HPDE6-E6E7 (cell line): ENCODE measurements at regions not wholly inside any gene's neighbourhood (a gene's known extent, or its start where the extent isn't known, plus 50 kb on each side); places are given as distances from the start of the nearest gene placed in this dataset.
"Not testable (repeated sequence)": the region's sequence is repeated elsewhere in the genome, so short reads cannot be mapped to it uniquely, and the experiment has no call there.

Experiments used
- DNase-seq: peaks from one replicate; pipeline ENCODE4 v3.0.0; 2011; ENCODE audit warnings: missing footprints; ENCODE audit errors: extremely low spot score

DNA sequence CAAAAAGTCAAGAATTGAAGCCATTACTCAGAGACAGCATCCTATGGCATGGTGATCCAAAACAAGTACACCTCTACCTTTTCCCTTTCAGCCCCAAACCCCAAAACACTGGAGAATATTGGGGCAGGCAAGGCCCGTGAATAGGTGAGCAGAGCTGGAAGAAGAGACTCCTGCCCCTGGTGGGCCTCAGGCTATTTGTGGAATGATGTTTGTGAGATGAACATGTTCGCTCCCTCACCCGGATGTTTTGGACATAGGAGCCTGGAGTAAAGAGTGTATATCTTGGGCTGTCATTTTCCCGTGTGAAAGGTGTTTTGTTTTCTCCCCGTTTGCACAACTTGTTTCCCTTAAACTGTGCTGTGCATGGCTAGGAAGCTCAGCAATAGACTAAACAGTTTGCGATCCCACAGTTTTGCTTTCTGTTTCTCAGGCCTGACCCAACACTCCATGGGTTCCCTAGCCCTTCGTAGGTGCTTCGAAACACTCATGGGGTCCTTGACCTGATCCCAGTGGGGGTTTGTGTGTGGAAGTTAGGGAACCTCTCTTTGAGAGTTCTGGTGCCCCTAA, 136.5 kb upstream of the TNP1 start:
- no peak for DNase-seq

DNA sequence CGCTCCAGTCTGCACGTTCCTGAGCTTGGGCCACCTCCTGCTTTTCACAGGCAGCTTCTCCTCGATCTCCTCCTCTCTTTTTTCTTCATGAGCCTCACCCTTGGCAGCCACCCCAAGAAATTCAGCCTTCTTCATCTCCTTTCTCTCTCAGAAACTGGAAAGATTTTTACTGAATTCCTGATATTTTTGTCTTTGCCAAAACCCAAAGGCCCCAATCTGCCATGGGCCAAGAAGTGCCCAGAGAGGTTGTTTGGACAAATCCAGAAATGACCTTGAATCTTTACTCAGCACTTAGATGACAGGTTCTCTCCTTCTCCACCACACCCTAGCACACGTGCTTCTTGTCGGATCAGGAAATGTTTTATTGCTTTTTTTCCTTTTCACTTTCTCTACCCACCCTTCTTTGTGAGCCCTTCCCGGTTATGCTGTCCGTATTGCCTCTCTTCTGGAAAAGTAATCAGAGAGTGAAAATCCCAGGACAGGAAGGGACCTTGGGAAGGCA, 134.5 kb upstream of the TNP1 start:
- DNase-seq = no peak

DNA sequence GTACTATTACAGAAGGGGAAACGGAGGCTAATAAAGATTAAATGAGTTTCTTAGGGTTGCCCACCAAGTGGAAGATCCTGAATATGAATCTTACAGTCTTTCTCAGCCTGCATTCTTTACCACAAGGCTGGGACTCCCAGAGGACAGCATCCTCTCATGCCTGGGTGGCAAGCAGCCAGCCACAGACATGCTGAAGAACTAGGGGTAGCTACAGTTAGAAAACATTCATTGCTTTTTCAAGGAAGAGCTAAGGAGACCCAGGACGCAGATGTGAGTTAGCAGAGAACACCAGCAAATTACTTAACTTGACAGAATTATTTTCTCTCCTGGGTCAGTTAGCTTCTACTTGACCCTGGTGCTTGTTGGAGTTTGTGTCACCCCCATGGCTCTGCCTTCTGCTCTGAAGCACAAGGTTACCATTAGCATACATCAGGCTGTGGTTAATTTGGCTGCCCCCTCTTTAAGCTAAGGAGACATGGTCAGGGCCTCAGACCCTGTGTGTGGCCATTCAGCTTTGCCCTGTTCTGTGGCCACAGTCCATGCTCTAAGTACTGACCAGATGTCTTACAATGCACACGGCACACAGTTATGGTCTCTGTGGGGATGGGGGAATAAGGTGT, 132.3 kb upstream of the TNP1 start:
- no peak for DNase-seq

DNA sequence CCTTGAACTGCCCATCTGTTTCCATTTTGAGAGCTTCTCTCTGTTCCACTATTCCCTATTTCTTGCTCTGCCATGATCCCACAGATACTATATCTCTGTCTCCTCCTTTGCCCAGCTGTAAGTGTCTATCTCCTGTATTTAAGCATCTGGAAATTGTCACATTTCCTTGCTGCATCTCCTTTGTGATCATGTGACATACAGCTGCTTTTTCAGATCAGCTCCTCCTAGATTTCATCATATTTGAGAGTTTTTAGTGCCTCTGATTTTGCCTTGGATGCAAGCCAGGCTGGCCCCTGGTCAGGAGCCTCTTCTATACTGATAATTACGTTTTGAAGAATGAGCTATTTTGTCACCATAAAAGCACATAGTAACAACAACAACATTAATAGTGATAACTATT, 131.7 kb upstream of the TNP1 start:
- DNase-seq = no peak

DNA sequence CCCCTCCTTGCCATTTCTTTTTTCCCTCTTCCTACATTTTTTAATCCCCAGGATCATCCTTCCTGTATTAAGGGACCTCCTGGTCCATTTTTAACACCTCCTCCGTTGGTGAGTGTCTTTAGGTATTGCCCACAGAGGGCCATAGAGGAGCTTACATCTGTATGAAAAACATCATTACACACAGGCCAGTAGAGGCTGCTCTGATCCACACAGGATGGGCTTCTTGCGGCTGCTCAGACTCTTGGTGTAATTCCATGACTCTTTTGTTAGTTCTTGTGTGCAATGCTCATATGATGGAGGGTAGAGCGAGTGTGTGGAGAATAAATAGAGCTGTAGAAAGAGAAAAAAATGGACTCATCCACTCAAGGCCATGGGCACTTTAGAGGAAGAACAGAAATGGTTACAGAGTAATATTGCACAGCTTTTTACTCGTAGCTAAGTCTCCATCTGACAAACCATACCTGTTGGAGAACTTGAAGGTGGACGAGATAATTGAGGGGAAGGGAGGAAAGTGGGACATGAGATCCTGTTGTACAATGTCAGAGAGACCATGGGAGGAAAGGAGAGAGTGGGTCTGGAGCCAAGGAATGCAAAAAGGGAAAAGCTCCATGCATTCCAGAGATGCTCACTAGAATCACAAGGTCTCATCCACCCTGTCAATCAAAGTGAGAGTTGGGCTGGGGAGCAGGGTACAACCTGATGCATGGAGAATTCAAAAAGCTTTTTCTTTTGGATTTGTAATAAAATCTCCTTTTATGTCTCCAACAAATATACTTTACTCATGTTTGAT, 129.7 kb upstream of the TNP1 start:
- no peak for DNase-seq

DNA sequence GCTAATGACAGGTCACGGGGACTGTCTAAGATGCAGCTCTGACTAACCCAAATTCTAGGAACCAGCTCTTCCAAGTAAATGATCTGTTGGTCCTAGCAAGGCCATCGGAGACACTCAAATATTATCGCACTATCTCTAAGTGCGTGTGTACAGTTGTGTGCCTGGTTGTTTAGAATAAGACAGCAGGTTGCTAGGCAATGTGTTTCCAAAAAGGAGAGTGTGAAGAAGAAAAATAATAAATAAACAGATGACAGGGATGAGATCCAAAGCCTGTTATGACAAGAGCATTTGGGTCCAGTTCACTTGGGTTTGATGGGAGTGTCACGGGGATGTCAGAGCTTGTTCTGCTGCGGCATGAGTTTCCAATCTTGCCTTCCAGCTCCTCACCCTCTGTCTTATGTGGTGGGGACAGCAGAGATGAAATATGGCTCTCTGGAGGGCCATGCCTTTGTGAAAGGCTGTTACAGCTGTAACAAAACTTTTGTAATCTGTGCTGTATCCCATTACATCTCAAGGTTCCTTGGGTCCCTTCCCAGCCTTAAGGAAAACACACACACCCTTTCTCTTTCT, 127.5 kb upstream of the TNP1 start:
- no peak for DNase-seq

DNA sequence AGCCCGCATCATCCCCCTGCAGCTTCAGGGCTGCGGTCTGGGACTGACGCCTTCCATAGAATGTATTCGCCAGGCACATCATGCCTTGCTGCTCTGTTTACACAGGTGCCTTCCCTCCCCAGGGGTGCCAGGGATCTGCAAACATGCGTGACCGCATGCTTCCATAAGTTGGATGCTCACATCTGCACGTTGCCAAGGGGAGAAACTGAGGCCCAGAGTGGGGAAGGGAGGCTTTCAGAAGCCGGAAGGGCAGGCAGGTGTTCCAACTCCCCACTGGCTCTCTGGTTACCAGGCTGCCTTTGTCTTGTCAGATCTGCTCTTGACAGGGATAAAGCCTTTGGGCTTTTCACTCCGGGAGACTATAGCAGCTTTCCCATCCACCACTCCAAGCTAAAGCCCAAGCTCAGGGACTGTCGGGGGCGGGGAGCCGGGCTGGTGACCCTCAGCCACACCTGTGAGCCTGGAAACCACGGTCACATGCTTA, 125.8 kb upstream of the TNP1 start:
- no peak for DNase-seq

DNA sequence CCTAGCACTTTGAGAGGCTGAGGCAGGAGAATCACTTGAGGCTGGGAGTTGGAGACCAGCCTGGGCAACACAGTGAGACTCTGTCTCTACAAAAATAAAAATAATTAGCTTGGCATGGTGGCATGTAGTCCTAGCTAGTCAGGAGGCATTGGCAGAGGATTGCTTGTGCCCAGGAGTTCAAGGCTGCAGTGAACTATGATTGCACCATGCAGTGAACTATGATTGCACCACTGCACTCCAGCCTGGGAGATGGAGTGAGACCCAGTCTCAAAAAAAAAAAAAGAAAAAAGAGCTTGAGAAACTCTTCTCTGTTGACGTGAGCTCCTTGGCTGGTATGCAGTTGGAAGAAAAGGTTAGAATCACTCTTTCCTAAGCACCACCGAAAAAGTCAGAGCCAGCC, 125.1 kb upstream of the TNP1 start:
- DNase-seq = no peak

DNA sequence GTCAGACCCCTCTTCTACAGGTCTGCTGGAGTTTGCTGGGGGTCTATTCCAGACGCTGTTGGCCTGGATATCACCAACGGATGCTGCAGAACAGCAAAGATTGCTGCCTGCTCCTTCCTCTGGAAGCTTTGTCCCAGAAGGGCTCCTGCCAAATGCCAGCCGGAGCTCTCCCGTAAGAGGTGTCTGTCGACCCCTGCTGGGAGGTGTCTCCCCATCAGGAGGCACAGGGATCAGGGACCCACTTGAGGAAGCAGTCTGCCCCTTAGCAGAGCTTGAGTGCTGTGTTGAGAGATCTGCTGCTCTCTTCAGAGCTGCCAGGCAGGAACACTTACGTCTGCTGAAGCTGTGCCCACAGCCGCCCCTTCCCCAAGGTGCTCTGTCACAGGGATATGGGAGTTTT, 122.1 kb upstream of the TNP1 start:
- not testable (repeated sequence) for DNase-seq

DNA sequence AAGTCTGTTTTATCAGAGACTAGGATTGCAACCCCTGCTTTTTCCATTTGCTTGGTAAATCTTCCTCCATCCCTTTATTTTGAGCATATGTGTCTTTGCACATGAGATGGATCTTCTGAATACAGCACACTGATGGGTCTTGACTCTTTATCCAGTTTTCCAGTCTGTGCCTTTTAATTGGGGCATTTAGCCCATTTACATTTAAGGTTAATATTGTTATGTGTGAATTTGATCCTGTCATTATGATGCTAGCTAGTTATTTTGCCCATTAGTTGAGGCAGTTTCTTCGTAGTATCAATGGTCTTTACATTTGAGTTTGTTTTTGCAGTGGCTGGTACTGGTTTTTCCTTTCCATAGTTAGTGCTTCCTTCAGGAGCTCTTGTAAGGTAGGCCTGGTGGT, 120.6 kb upstream of the TNP1 start:
- not testable (repeated sequence) for DNase-seq

DNA sequence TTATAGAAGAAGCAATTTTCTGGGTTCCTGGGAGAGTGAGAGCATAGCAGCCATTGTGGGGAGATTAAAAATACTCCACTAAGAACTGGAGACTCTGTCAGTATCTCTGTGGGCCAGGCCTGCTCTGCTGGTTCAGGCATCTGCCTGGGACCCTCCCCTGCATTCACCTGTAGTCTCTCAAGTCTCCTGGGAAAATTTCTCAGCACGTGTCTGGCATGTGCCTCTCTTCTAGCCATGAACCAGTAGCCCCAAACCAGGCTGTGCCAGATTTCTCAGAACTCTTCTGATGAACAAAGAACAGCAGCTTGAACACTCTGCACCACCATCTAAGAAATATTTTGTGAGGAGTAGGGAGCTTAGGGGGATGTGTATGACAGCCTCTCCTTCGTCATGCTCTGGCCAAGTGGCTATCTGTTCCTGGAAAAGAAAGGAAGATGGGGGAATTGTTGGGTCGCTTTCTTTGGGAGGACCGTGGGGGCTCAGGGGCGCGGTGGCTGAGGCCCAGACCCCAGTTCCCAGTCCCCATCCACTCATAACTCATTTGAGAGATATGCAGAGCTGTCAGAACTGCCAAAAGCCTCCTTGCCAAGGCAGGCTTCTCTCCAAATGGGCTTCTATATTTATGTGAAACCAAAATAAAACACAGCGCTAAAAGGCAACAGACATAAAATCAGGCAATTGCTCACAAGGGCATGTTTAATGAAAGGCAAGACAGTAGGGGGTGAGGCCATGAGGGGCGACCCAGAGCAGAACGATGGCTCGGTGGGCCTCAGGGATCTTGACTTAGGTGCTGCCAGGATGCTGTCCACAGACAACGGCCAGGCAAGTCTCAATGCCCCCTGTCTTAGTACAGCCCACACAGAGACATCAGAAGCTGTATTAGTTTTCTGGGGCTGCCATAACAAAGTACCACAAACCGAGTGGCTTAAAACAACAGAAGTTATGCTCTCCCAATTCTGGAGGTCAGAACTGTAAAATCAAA, 114.7 kb upstream of the TNP1 start:
- no peak for DNase-seq

DNA sequence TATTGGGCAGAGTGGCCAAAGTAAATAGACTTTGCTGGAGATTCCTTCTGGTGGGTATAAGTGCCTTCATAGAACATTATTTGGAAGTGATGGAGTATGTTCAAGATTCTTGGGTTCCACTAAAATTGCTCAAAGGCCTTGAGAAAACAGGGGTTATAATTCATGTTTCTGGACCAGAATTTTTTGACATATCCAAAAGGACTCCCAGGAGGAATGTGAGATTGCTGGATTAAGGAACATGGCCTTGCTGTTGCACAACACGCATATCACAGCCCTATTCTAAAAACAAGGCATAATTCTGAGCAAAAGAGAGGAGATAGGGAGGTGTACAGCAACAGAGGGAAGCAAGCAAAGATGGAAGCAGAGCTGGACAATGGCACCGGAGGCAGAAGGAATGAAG, 111.7 kb upstream of the TNP1 start:
- no peak for DNase-seq

DNA sequence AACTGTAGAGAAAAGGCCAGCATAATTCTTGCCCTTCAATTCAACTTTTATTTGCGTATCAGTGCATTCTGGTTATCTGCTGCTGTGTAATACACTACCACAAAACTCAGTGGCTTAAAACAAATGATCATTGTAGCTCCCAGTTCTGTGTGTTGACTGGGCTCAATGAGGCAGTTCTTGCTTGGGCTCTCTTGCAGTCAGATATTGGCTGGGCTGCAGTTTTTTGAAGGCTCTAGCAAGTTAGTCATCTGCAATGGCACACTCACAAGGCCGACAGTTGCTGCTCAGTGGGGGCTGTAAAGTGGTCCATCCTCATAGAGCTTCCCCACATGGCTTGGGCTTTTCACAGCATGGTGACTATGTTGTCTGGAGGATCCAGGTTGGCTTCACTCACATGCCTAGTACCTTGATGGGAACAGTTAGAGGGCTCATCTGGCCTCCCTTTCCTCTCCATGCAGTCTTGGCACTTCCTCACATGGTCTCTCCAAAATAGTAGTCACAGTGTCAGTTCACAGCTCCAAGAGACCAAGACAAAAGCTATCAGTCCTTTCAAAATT, 110.6 kb upstream of the TNP1 start:
- DNase-seq = no peak

DNA sequence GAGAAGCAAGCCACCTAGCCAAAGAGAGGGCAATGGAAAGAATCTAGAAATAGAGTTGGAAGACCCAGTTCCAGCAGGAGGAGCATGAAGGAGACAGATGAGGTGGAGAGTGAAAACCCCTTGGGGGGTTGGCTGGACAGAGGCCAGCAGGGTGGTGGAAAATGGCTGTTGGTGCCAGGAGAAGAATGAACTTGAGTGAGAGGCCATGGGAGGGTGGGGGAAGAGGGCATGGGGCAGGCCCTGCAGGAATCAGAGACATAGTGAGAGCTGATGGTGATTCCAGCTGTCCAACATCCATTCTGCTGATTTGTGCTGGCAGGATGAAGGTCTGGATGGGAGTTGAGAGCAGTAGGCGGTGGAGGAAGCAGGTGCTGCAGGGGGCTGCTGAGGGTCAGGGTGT, 108.0 kb upstream of the TNP1 start:
- DNase-seq = no peak

DNA sequence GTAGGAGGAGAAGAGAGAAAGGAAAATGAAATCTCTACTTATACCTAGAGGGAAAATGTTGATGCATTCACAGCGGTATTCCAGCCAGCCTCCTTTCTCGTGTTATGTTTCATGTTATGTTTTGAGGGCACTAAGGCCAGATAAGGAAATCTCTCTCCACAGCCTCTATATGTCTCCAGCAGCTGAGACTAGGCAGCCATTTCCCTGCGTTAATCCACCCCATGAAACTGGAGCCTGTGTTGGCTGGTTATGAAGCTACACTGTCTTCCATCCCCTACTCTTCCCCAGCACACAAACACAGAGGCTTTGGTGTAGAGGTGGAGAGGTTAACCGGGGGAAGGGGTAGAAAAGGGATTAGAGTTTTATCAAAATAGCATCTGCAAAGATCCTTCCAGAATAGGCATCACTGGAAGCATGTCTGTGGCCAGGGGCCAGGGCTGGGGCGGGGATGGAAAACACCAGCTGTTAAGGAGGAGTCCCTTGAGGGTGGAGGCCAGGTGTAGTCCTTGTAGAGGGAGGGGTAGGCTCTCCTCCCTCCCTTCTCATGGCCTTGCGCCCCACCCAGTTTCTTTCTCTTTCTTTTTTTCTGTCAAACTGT, 100.9 kb upstream of the TNP1 start:
- no peak for DNase-seq

DNA sequence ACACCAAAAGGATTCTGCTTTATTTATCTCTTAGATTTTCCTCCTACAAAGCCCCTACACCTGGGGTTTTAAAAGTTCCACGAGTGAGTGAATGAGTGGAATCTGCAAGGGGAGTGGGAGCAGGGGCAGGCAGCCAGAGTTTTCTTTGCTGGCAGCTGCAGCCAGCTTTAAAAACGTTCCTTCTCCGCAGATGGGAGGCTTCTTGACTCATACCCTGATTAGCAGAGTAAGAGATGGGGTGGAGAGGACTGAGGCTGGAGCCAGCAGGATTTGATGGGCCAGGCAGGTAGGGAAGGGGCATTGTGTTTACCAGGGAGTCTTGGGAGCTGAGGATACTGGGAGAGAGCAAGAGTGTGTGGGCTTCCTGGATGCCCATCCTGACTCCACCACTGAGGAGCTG, 99.6 kb upstream of the TNP1 start:
- no peak for DNase-seq

DNA sequence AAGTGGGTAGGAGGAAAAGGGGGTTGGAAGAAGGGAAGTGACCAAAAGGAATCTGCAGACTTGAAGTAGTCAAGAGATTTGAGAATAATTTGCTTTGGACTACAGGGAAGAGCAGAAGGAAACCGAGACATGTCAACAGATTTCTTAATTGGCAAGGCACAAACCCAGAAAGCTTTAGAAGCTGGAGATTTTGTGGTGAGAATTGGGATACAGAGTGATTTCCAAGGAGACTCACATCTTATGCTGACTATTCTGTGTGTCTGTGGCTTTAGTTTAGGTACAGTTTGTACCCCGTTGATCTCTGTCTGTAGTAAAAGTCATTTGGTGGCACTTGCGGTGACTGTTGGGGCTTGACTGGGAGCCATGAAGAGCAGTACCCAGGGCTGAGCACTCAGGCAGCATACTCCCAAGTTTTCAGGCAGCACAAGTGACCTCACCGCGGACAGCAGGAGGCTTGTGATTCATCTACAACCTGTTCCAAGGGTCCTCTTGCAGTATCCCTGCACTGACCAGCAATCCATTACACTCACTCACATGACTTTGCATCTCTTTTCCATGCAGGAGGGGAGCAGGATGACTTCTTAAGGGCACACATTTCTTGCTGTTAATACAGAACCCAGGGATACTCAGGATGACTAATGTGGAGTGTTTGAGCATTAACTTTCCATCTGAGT, 97.1 kb upstream of the TNP1 start:
- DNase-seq = no peak

DNA sequence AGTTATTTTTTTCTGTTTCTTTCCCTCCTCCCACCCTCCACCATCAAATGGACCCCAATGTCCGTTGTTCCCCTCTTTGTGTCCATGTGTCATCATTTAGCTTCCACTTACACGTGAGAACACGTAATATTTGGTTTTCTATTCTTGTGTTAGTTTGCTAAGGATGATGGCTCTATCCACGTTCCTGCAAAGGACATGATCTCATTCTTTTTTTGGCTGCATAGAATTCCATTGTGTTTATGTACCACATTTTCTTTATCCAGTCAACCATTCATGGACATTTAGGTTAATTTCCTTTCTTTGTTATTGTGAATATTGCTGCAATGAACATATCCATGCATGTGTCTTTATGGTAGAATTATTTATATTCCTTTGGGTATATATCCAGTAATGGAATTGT, 91.3 kb upstream of the TNP1 start:
- no peak for DNase-seq

DNA sequence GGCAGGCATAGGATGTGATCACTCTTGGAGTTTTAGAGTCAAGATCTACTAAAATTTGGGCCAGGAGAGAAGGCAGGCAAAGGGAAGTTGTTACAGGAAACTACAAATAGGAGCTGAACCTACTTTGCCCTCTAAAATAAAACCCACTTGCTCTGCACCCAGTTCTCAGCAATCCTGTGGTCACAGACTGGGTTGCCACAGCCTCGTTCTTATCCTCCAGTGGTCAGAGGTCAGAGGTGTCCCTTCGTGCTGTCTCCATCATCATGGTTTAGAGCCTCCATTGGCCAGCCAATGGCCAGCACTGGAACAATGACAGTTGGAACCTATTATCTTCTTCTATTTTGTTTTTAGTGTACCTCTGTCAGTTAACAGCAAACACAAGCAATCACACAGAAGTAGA, 90.7 kb upstream of the TNP1 start:
- DNase-seq = no peak
